Breast epithelium (tissue), 3 donors: ENCODE measurements at regions not wholly inside any gene's neighbourhood (a gene's known extent, or its start where the extent isn't known, plus 50 kb on each side); places are given as distances from the start of the nearest gene placed in this dataset.

Source experiments
- POLR2A ChIP-seq: fragments of 450-650 bp; IDR thresholded peaks from one replicate; pipeline ENCODE4 v1.6.1; 2016; ENCODE audit warnings: antibody characterized with exemption, mild to moderate bottlenecking, moderate library complexity
- POLR2AphosphoS5 ChIP-seq, 3 donors: sonication (generic); formaldehyde crosslinking; IDR thresholded peaks; one replicate each; pipeline ENCODE4 v1.6.1; 2017; ENCODE audit warnings: antibody characterized with exemption in 3 of 3
- TF ChIP-seq, protein P1 (sequence below), 3 donors: fragments of 450-650 bp; IDR thresholded peaks; one replicate each; pipeline ENCODE4 v1.5.1; 2016 to 2017; ENCODE audit warnings: antibody characterized with exemption in 3 of 3, mild to moderate bottlenecking in 3 of 3, moderate library complexity in 3 of 3

GRCh38 chr3:159805411-159805772, 183.2 kb upstream of the IL12A start:
- TF ChIP-seq, protein P1, sequence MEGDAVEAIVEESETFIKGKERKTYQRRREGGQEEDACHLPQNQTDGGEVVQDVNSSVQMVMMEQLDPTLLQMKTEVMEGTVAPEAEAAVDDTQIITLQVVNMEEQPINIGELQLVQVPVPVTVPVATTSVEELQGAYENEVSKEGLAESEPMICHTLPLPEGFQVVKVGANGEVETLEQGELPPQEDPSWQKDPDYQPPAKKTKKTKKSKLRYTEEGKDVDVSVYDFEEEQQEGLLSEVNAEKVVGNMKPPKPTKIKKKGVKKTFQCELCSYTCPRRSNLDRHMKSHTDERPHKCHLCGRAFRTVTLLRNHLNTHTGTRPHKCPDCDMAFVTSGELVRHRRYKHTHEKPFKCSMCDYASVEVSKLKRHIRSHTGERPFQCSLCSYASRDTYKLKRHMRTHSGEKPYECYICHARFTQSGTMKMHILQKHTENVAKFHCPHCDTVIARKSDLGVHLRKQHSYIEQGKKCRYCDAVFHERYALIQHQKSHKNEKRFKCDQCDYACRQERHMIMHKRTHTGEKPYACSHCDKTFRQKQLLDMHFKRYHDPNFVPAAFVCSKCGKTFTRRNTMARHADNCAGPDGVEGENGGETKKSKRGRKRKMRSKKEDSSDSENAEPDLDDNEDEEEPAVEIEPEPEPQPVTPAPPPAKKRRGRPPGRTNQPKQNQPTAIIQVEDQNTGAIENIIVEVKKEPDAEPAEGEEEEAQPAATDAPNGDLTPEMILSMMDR (IDR thresholded peaks at IDR 0.05): no peak
- TF ChIP-seq POLR2A (no peak), POLR2AphosphoS5 (IDR thresholded peaks at IDR 0.05) (no peak)
